Gastrocnemius medialis (tissue), 4 donors: ENCODE measurements at regions not wholly inside any gene's neighbourhood (a gene's known extent, or its start where the extent isn't known, plus 50 kb on each side); places are given as distances from the start of the nearest gene placed in this dataset.

Source experiments
- CTCF ChIP-seq, 5 experiments: fragments of 450-650 bp in 3 of 5; fragments of 200-600 bp in 2 of 5; sonication (generic) in 2 of 5; IDR thresholded peaks in 4 of 5; conservative IDR thresholded peaks in 1 of 5; 1 replicate in 4 of 5; 2 replicates in 1 of 5; pipeline ENCODE4 v1.5.1; 2016 to 2019; ENCODE audit warnings: antibody characterized with exemption in 5 of 5, mild to moderate bottlenecking in 3 of 5, moderate library complexity in 3 of 5
- POLR2A ChIP-seq, 2 donors: fragments of 450-650 bp; IDR thresholded peaks; one replicate each; pipeline ENCODE4 v1.6.1; 2017; ENCODE audit warnings: antibody characterized with exemption in 2 of 2, mild to moderate bottlenecking in 2 of 2, moderate library complexity in 2 of 2

- TF ChIP-seq CTCF (IDR thresholded peaks at IDR 0.05 in 4 of 5, conservative IDR thresholded peaks at IDR 0.05 in 1 of 5) (no peak), POLR2A (IDR thresholded peaks at IDR 0.05) (no peak)
These were observed 229.1 kb upstream of the CLEC14A start for GRCh38 chr14:38485026-38485425.
